ENCODE measurements at regions not wholly inside any gene's neighbourhood (a gene's known extent, or its start where the extent isn't known, plus 50 kb on each side); places are given as distances from the start of the nearest gene placed in this dataset.
"Not testable (repeated sequence)": the region's sequence is repeated elsewhere in the genome, so short reads cannot be mapped to it uniquely, and the experiment has no call there.

- H3K4me1 Mint-ChIP-seq, result peaks cover 7% of the 10 kb centered on the region
- CTCF ChIA-PET, result interaction anchor here (1.1 kb wide), 1 partner anchor 89 kb away, joined by 3 read pairs; no protein-coding TSS in a partner anchor
- H3K36me3 Mint-ChIP-seq, result no peaks in the 10 kb centered on the region
- POLR2A ChIA-PET, result no interaction called here
- DNase-seq (ENCODE audit: low spot score), result no peak
- no peaks in the 10 kb centered on the region for H3K27me3 Mint-ChIP-seq (ENCODE audit: low read depth)
- H3K27ac Mint-ChIP-seq, result no peak overlapping the region
- no peak for ATAC-seq
- TF ChIP-seq ATF1 (CRISPR knock-in tag; IDR thresholded peaks at IDR 0.05) (no peak), ZSCAN18 (CRISPR knock-in tag; IDR thresholded peaks at IDR 0.05) (no peak), ZNF396 (CRISPR knock-in tag; IDR thresholded peaks at IDR 0.05; ENCODE audit: borderline replicate concordance) (no peak), GRHL2 (CRISPR knock-in tag; IDR thresholded peaks at IDR 0.05; ENCODE audit: insufficient replicate concordance, severe bottlenecking) (no peak)
- H3K9me3 Mint-ChIP-seq, result peaks cover 7% of the 10 kb centered on the region
- H3K4me3 Mint-ChIP-seq, result no peak overlapping the region
Observed at GRCh38 chr11:95616256-95616804, 173.3 kb downstream of the FAM76B start.

- no peaks in the 10 kb centered on the region for H3K36me3 Mint-ChIP-seq
- H3K4me3 Mint-ChIP-seq, result no peak overlapping the region
- no peak for TF ChIP-seq ETV6 (CRISPR knock-in tag; IDR thresholded peaks at IDR 0.05)
- TF ChIP-seq NR2C2 (CRISPR knock-in tag; IDR thresholded peaks at IDR 0.05), result no peak
- TF ChIP-seq TEAD4 (CRISPR knock-in tag; IDR thresholded peaks at IDR 0.05), result no peak
- TF ChIP-seq SOX15 (CRISPR knock-in tag; IDR thresholded peaks at IDR 0.05), result no peak
- TF ChIP-seq GRHL2 (CRISPR knock-in tag; IDR thresholded peaks at IDR 0.05; ENCODE audit: insufficient replicate concordance, severe bottlenecking), result no peak
- CTCF ChIA-PET, result no interaction called here
- H3K9me3 Mint-ChIP-seq, result peaks cover 3% of the 10 kb centered on the region; the same call in 1 of the 2 replicates
- ATAC-seq (no peak), DNase-seq (ENCODE audit: low spot score) (no peak)
- no peaks in the 10 kb centered on the region for H3K27me3 Mint-ChIP-seq (ENCODE audit: low read depth)
- no peak overlapping the region for H3K27ac Mint-ChIP-seq
- POLR2A ChIA-PET, result no interaction called here
- H3K4me1 Mint-ChIP-seq, result peaks cover 13% of the 10 kb centered on the region
Observed at GRCh38 chr11:95611827-95612226, 177.8 kb downstream of the FAM76B start.

GRCh38 chr11:95610185-95610584 is 179.4 kb downstream of the FAM76B start:
- ATAC-seq; POLR2A ChIA-PET; CTCF ChIA-PET; H3K4me1 Mint-ChIP-seq; H3K9me3 Mint-ChIP-seq; H3K36me3 Mint-ChIP-seq; H3K27me3 Mint-ChIP-seq (ENCODE audit: low read depth); H3K4me3 Mint-ChIP-seq; DNase-seq (ENCODE audit: low spot score); H3K27ac Mint-ChIP-seq: not testable (repeated sequence)

- peak overlapping the region; percentile 39 for H3K27ac Mint-ChIP-seq
- POLR2A ChIA-PET, result no interaction called here
- CTCF ChIA-PET, result no interaction called here
- no peaks in the 10 kb centered on the region for H3K36me3 Mint-ChIP-seq
- TF ChIP-seq TEAD1 (CRISPR knock-in tag; IDR thresholded peaks at IDR 0.05), result no peak
- no peak for TF ChIP-seq CREM (CRISPR knock-in tag; IDR thresholded peaks at IDR 0.05)
- TF ChIP-seq RELA (CRISPR knock-in tag; IDR thresholded peaks at IDR 0.05; ENCODE audit: borderline replicate concordance), result no peak
- TF ChIP-seq ARID4B (CRISPR knock-in tag; IDR thresholded peaks at IDR 0.05; ENCODE audit: borderline replicate concordance), result no peak
- no peak for TF ChIP-seq NR1H2 (CRISPR knock-in tag; IDR thresholded peaks at IDR 0.05)
- no peak for TF ChIP-seq E2F4 (CRISPR knock-in tag; IDR thresholded peaks at IDR 0.05; ENCODE audit: borderline replicate concordance, low read depth)
- no peak for TF ChIP-seq MYBL2 (CRISPR knock-in tag; IDR thresholded peaks at IDR 0.05)
- no peak for TF ChIP-seq NFATC4 (CRISPR knock-in tag; IDR thresholded peaks at IDR 0.05)
- no peak for TF ChIP-seq CREB1 (CRISPR knock-in tag; IDR thresholded peaks at IDR 0.05)
- TF ChIP-seq ZBTB21 (CRISPR knock-in tag; IDR thresholded peaks at IDR 0.05; ENCODE audit: borderline replicate concordance), result no peak
- TF ChIP-seq ZNF396 (CRISPR knock-in tag; IDR thresholded peaks at IDR 0.05; ENCODE audit: borderline replicate concordance), result no peak
- no peak for TF ChIP-seq NR2C2 (CRISPR knock-in tag; IDR thresholded peaks at IDR 0.05)
- TF ChIP-seq SMAD4 (CRISPR knock-in tag; IDR thresholded peaks at IDR 0.05), result no peak
- TF ChIP-seq IRF2 (CRISPR knock-in tag; IDR thresholded peaks at IDR 0.05; ENCODE audit: borderline replicate concordance, low read depth), result no peak
- no peak for TF ChIP-seq TEAD4 (CRISPR knock-in tag; IDR thresholded peaks at IDR 0.05)
- TF ChIP-seq MAX (CRISPR knock-in tag; IDR thresholded peaks at IDR 0.05), result no peak
- TF ChIP-seq SMAD3 (CRISPR knock-in tag; IDR thresholded peaks at IDR 0.05; ENCODE audit: borderline replicate concordance), result no peak
- peaks cover 7% of the 10 kb centered on the region for H3K4me1 Mint-ChIP-seq
- DNase-seq (ENCODE audit: low spot score), result no peak
- no peak overlapping the region for H3K4me3 Mint-ChIP-seq
- H3K9me3 Mint-ChIP-seq, result peaks cover 3% of the 10 kb centered on the region; the same call in 1 of the 2 replicates
- ATAC-seq, result no peak
- H3K27me3 Mint-ChIP-seq (ENCODE audit: low read depth), result no peaks in the 10 kb centered on the region
Observed at GRCh38 chr11:95608093-95608492, 181.5 kb downstream of the FAM76B start.

All from WTC11 (cell line).